ENCODE measurements at regions not wholly inside any gene's neighbourhood (a gene's known extent, or its start where the extent isn't known, plus 50 kb on each side); places are given as distances from the start of the nearest gene placed in this dataset.

DNA sequence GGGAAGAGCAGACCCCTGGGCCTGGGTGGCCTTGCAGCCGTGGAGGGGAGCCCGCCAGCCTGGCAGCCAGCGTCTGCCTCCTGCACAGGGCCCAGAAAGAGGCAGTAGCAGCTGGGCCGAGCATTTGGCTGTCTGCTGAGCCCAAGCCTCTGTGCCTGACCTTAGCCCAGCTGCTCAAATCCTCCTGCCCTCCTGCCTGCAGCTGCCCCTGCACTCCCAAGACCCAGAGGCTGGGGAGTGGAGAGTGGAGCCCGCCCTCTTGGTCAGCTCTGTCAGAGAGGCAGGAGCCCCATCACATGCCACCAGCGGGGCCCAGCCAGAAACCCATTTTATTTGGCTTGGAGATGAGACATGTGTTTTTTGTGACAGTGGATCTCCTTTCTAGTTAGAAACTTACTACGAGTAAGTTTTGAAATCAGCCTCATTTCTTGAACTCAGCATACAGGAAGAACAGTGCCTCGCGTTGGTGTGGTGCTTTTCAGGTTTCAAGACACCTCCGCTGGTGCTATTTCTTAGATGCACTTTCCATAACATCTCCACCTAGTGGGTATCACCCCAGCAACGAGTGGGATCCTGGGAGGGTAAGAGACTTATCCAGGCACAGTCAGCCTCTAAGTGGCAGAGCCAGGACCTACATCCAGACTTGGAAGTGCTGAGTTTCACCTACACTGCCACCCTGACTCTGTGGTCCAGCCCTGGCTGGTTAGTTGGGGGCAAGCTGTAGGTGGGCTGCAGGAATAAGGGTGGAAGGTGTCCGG, 477.1 kb downstream of the RPS24 start:
- TF ChIP-seq NFIC (IDR thresholded peaks at IDR 0.05) (no peak), ZBTB7A (IDR thresholded peaks at IDR 0.05; ENCODE audit: low read depth) (no peak), CREB1 (IDR thresholded peaks at IDR 0.05; ENCODE audit: low read depth) (no peak), TAF1 (IDR thresholded peaks at IDR 0.05; ENCODE audit: low read depth) (no peak), TEAD4 (IDR thresholded peaks at IDR 0.05) (no peak), YY1 (IDR thresholded peaks at IDR 0.05; ENCODE audit: low read depth) (no peak), EP300 (IDR thresholded peaks at IDR 0.05; ENCODE audit: borderline replicate concordance) (no peak), RAD21 (IDR thresholded peaks at IDR 0.05; ENCODE audit: low read depth) (no peak), TCF12 (IDR thresholded peaks at IDR 0.05; ENCODE audit: low read depth) (no peak), EGR1 (IDR thresholded peaks at IDR 0.05) (no peak)
- TF ChIP-seq, protein P1, sequence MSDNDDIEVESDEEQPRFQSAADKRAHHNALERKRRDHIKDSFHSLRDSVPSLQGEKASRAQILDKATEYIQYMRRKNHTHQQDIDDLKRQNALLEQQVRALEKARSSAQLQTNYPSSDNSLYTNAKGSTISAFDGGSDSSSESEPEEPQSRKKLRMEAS (IDR thresholded peaks at IDR 0.05), result no peak
- TF ChIP-seq, protein P2, sequence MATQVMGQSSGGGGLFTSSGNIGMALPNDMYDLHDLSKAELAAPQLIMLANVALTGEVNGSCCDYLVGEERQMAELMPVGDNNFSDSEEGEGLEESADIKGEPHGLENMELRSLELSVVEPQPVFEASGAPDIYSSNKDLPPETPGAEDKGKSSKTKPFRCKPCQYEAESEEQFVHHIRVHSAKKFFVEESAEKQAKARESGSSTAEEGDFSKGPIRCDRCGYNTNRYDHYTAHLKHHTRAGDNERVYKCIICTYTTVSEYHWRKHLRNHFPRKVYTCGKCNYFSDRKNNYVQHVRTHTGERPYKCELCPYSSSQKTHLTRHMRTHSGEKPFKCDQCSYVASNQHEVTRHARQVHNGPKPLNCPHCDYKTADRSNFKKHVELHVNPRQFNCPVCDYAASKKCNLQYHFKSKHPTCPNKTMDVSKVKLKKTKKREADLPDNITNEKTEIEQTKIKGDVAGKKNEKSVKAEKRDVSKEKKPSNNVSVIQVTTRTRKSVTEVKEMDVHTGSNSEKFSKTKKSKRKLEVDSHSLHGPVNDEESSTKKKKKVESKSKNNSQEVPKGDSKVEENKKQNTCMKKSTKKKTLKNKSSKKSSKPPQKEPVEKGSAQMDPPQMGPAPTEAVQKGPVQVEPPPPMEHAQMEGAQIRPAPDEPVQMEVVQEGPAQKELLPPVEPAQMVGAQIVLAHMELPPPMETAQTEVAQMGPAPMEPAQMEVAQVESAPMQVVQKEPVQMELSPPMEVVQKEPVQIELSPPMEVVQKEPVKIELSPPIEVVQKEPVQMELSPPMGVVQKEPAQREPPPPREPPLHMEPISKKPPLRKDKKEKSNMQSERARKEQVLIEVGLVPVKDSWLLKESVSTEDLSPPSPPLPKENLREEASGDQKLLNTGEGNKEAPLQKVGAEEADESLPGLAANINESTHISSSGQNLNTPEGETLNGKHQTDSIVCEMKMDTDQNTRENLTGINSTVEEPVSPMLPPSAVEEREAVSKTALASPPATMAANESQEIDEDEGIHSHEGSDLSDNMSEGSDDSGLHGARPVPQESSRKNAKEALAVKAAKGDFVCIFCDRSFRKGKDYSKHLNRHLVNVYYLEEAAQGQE (IDR thresholded peaks at IDR 0.05; ENCODE audit: low read depth), result no peak

All from Ishikawa (cell line).